HCT116 (cell line): ENCODE measurements at regions not wholly inside any gene's neighbourhood (a gene's known extent, or its start where the extent isn't known, plus 50 kb on each side); places are given as distances from the start of the nearest gene placed in this dataset.

Experiments used
- ATAC-seq: fragments of 200-7000 bp; cut with Tn5 transposase; 2 replicates; pipeline ENCODE4 v1.9.1; 2020; ENCODE audit warnings: mild to moderate bottlenecking, moderate library complexity
- BruUV-seq: library from RNA; stranded (reverse); fragments of 400-500 nt; replicated peaks from 2 replicates; lab custom pipeline; 2021; lab: Mats Ljungman, UMichigan
- CTCF ChIA-PET: fragments of 300-600 bp; sonication (Branson Sonifier 250); formaldehyde crosslinking; loops from one replicate; lab custom pipeline; 2021; ENCODE audit warnings: antibody characterized with exemption; lab: Charles Lee
- POLR2A ChIA-PET: fragments of 300-600, 350-600 bp; sonication (Branson Sonifier 250); formaldehyde crosslinking; loops from one replicate; lab custom pipeline; 2021; ENCODE audit warnings: antibody characterized with exemption; lab: Charles Lee
- RAD21 ChIA-PET, 2 experiments: fragments of 300-600 bp; sonication (Branson Sonifier 250); formaldehyde crosslinking; loops; one replicate each; lab custom pipeline; 2023; ENCODE audit warnings: low total read pairs in 2 of 2; ENCODE audit not compliant: uncharacterized antibody in 2 of 2, unreplicated experiment in 2 of 2, low non-redundant PET in 1 of 2; lab: Charles Lee
- DNase-seq: peaks from one replicate; pipeline ENCODE4 v3.0.0-alpha.2; 2010; ENCODE audit warnings: low read depth, low spot score
- H2AFZ ChIP-seq: fragments of 200-600 bp; shearing (Covaris generic), sonication (generic); 2 replicates; pipeline ENCODE4 v1.6.1; 2017; ENCODE audit warnings: low read depth, mixed run types, mixed read lengths, antibody characterized with exemption, low read length; ENCODE audit not compliant: poor library complexity, severe bottlenecking
- H3K27ac ChIP-seq: 2 replicates; pipeline ENCODE4 v1.5.1; 2012; ENCODE audit warnings: low read depth, low read length
- H3K27me3 ChIP-seq: fragments of 200-600 bp; sonication (generic); 2 replicates; pipeline ENCODE4 v1.6.1; 2016; ENCODE audit warnings: mixed run types, low read length, mixed read lengths; ENCODE audit not compliant: insufficient read depth
- H3K36me3 ChIP-seq, 2 experiments: fragments of 200-500 bp in 1 of 2; fragments of 200-600 bp in 1 of 2; sonication (Bioruptor generic) in 1 of 2; sonication (generic) in 1 of 2; 2 replicates each; pipeline versions ENCODE4 v1.5.1 to v1.6.1; 2014 to 2016; ENCODE audit warnings: low read length in 2 of 2, inconsistent platforms in 1 of 2, mixed read lengths in 1 of 2, mixed run types in 1 of 2; ENCODE audit not compliant: insufficient read depth in 2 of 2, control insufficient read depth in 1 of 2
- H3K4me1 ChIP-seq, 2 experiments: fragments of 200-600 bp in 1 of 2; sonication (generic) in 1 of 2; 2 replicates each; pipeline versions ENCODE4 v1.5.1 to v1.6.1; 2012 to 2017; ENCODE audit warnings: low read length in 2 of 2, inconsistent platforms in 1 of 2, mild to moderate bottlenecking in 1 of 2, mixed read lengths in 1 of 2, mixed run types in 1 of 2, moderate library complexity in 1 of 2; ENCODE audit not compliant: insufficient read depth in 2 of 2, control insufficient read depth in 1 of 2
- H3K4me2 ChIP-seq: fragments of 200-600 bp; sonication (generic); 2 replicates; pipeline ENCODE4 v1.6.1; 2017; ENCODE audit warnings: mixed run types, low read length, mixed read lengths
- H3K4me3 ChIP-seq, 2 experiments: fragments of 200-600 bp in 1 of 2; sonication (generic) in 1 of 2; replicated peaks in 1 of 2; 2 replicates each; pipeline ENCODE4 v1.5.1; 2011 to 2016; ENCODE audit warnings: low read length in 2 of 2, control low read depth in 1 of 2, low read depth in 1 of 2, mild to moderate bottlenecking in 1 of 2, mixed read lengths in 1 of 2, mixed run types in 1 of 2
- H3K79me2 ChIP-seq: fragments of 200-600 bp; sonication (generic); 2 replicates; pipeline ENCODE4 v1.6.1; 2017; ENCODE audit warnings: mild to moderate bottlenecking, mixed run types, low read length, moderate library complexity, mixed read lengths; ENCODE audit not compliant: insufficient read depth
- H3K9ac ChIP-seq: fragments of 200-600 bp; sonication (generic); 2 replicates; pipeline ENCODE4 v1.6.1; 2016; ENCODE audit warnings: low read length, mixed read lengths
- H3K9me2 ChIP-seq: fragments of 200-600 bp; sonication (generic), shearing (Covaris generic); 2 replicates; pipeline ENCODE4 v1.6.1; 2017; ENCODE audit warnings: mixed run types, mild to moderate bottlenecking, moderate library complexity; ENCODE audit not compliant: insufficient read depth
- H3K9me3 ChIP-seq, 2 experiments: fragments of 200-500 bp in 1 of 2; fragments of 200-600 bp in 1 of 2; sonication (Bioruptor generic) in 1 of 2; sonication (generic) in 1 of 2; 2 replicates each; pipeline ENCODE4 v1.6.1; 2014 to 2017; ENCODE audit warnings: low read length in 2 of 2, mixed read lengths in 2 of 2, inconsistent platforms in 1 of 2, low read depth in 1 of 2, mild to moderate bottlenecking in 1 of 2, mixed run types in 1 of 2, moderate library complexity in 1 of 2; ENCODE audit not compliant: control insufficient read depth in 1 of 2, insufficient read depth in 1 of 2
- H4K20me1 ChIP-seq: fragments of 200-600 bp; sonication (generic), shearing (Covaris generic); 2 replicates; pipeline ENCODE4 v1.6.1; 2017; ENCODE audit warnings: mixed run types, mild to moderate bottlenecking, moderate library complexity; ENCODE audit not compliant: insufficient read depth
- CBX3 ChIP-seq: IDR thresholded peaks from 2 replicates; pipeline ENCODE4 v1.6.1; 2012; ENCODE audit warnings: low read depth
- CEBPB ChIP-seq: IDR thresholded peaks from 2 replicates; pipeline ENCODE4 v1.6.1; 2012; ENCODE audit warnings: low read depth
- EGR1 ChIP-seq: IDR thresholded peaks from 2 replicates; pipeline ENCODE4 v1.6.1; 2012; ENCODE audit warnings: low read depth
- EZH2 ChIP-seq: fragments of 200-600 bp; sonication (generic); IDR thresholded peaks from 2 replicates; pipeline ENCODE4 v1.6.1; 2017; ENCODE audit warnings: antibody characterized with exemption, mixed run types
- FOSL1 ChIP-seq: IDR thresholded peaks from 2 replicates; pipeline ENCODE4 v1.6.1; 2012; ENCODE audit warnings: low read depth
- POLR2A ChIP-seq: IDR thresholded peaks from 2 replicates; pipeline ENCODE4 v1.7.0; 2011; ENCODE audit warnings: borderline replicate concordance; ENCODE audit not compliant: insufficient read depth, insufficient read length; ENCODE audit errors: extremely low read depth
- POLR2AphosphoS5 ChIP-seq: IDR thresholded peaks from 2 replicates; pipeline ENCODE4 v1.6.1; 2011; ENCODE audit warnings: mild to moderate bottlenecking, low read depth, low read length, moderate library complexity
- RAD21 ChIP-seq: IDR thresholded peaks from 2 replicates; pipeline ENCODE4 v1.6.1; 2012; ENCODE audit warnings: low read depth, mild to moderate bottlenecking
- SIN3A ChIP-seq: IDR thresholded peaks from 2 replicates; pipeline ENCODE4 v1.6.1; 2012; ENCODE audit warnings: low read depth
- TCF7L2 ChIP-seq: IDR thresholded peaks from 2 replicates; pipeline ENCODE4 v1.7.0; 2011; ENCODE audit warnings: borderline replicate concordance, inconsistent platforms; ENCODE audit not compliant: insufficient read depth, insufficient read length; ENCODE audit errors: extremely low read depth
- intact Hi-C: fragments of 100-400 bp; cut with micrococcal nuclease; formaldehyde crosslinking; loops from 2 replicates; pipeline ENCODE4 v1.10.0; 2022
- TF ChIP-seq, protein P1 (sequence below), 3 experiments: fragments of 200-600 bp in 1 of 3; sonication (generic) in 1 of 3; IDR thresholded peaks in 2 of 3; conservative IDR thresholded peaks in 1 of 3; 2 replicates each; pipeline ENCODE4 v1.5.1; 2012 to 2017; ENCODE audit warnings: low read depth in 2 of 3, low read length in 2 of 3, antibody characterized with exemption in 1 of 3, borderline replicate concordance in 1 of 3, control low read depth in 1 of 3, mild to moderate bottlenecking in 1 of 3, mixed read lengths in 1 of 3, mixed run types in 1 of 3, moderate library complexity in 1 of 3; ENCODE audit not compliant: insufficient read depth in 1 of 3
- TF ChIP-seq, protein P2 (sequence below): IDR thresholded peaks from 2 replicates; pipeline ENCODE4 v1.6.1; 2011; ENCODE audit warnings: mild to moderate bottlenecking, low read length, moderate library complexity; ENCODE audit not compliant: insufficient replicate concordance; ENCODE audit errors: extremely low read depth
- TF ChIP-seq, protein P3 (sequence below): IDR thresholded peaks from 2 replicates; pipeline ENCODE4 v1.6.1; 2012

DNA sequence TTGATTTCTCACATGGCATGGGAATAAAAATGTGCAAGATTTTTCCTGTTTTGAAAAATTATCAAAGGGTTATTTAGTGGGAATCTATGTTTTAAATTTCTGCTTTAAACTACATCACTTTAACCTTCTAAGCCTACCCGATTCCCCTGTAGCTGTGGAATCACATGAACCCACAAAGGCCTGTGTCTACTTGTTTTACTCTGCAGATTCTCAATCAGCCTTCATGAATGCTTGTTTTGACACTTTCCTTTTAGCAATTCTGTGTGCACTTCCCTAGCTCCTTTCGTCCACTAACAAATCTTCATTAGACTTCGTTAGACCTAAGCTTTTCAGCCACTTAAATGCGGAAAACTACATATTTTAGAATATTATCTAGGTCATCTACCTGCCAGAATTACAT is 56.0 kb upstream of the C1orf21 start:
- CTCF ChIA-PET = interaction anchor here (1.0 kb wide), 1 partner anchor 10 kb away, joined by 3 read pairs; no protein-coding TSS in a partner anchor
- no TSS peak for BruUV-seq
- DNase-seq = no peak

More for the DNA sequence above, 56.0 kb upstream of the C1orf21 start:
- ATAC-seq = no peak
- Histone ChIP-seq H2AFZ (no peak overlapping the region), H3K9me2 (no peaks in the 10 kb centered on the region), H3K4me3 (no peak overlapping the region), H3K27me3 (no peaks in the 10 kb centered on the region), H3K79me2 (no peaks in the 10 kb centered on the region), H3K9ac (no peak overlapping the region), H3K9me3 (no peaks in the 10 kb centered on the region), H3K4me1 (no peaks in the 10 kb centered on the region), H4K20me1 (no peaks in the 10 kb centered on the region), H3K27ac (no peak overlapping the region), H3K36me3 (no peaks in the 10 kb centered on the region), H3K4me2 (no peak overlapping the region)
- POLR2A ChIA-PET = no interaction called here
- intact Hi-C loops = no loop called here
- RAD21 ChIA-PET = no interaction called here
- TF ChIP-seq, protein P1, sequence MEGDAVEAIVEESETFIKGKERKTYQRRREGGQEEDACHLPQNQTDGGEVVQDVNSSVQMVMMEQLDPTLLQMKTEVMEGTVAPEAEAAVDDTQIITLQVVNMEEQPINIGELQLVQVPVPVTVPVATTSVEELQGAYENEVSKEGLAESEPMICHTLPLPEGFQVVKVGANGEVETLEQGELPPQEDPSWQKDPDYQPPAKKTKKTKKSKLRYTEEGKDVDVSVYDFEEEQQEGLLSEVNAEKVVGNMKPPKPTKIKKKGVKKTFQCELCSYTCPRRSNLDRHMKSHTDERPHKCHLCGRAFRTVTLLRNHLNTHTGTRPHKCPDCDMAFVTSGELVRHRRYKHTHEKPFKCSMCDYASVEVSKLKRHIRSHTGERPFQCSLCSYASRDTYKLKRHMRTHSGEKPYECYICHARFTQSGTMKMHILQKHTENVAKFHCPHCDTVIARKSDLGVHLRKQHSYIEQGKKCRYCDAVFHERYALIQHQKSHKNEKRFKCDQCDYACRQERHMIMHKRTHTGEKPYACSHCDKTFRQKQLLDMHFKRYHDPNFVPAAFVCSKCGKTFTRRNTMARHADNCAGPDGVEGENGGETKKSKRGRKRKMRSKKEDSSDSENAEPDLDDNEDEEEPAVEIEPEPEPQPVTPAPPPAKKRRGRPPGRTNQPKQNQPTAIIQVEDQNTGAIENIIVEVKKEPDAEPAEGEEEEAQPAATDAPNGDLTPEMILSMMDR (IDR thresholded peaks at IDR 0.05 in 2 of 3, conservative IDR thresholded peaks at IDR 0.05 in 1 of 3; ENCODE audit: borderline replicate concordance in 1 of 3, insufficient read depth in 1 of 3, low read depth in 2 of 3, low read length in 2 of 3) = no peak
- TF ChIP-seq POLR2AphosphoS5 (no peak), POLR2A (no peak), RAD21 (no peak), FOSL1 (no peak), SIN3A (no peak), TCF7L2 (no peak), EZH2 (no peak), CBX3 (no peak), EGR1 (no peak), CEBPB (no peak)
- TF ChIP-seq, protein P2, sequence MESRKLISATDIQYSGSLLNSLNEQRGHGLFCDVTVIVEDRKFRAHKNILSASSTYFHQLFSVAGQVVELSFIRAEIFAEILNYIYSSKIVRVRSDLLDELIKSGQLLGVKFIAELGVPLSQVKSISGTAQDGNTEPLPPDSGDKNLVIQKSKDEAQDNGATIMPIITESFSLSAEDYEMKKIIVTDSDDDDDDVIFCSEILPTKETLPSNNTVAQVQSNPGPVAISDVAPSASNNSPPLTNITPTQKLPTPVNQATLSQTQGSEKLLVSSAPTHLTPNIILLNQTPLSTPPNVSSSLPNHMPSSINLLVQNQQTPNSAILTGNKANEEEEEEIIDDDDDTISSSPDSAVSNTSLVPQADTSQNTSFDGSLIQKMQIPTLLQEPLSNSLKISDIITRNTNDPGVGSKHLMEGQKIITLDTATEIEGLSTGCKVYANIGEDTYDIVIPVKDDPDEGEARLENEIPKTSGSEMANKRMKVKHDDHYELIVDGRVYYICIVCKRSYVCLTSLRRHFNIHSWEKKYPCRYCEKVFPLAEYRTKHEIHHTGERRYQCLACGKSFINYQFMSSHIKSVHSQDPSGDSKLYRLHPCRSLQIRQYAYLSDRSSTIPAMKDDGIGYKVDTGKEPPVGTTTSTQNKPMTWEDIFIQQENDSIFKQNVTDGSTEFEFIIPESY = no peak
- TF ChIP-seq, protein P3, sequence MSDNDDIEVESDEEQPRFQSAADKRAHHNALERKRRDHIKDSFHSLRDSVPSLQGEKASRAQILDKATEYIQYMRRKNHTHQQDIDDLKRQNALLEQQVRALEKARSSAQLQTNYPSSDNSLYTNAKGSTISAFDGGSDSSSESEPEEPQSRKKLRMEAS = no peak
